Stimulated activated naive CD8-positive, alpha-beta T cell treated with anti-CD3 and anti-CD28 coated beads, Interleukin-15, Interleukin-2, amounts not matched to agents 100 ng/mL and 50 ng/mL, for 24 hours (primary cell): ENCODE measurements at regions not wholly inside any gene's neighbourhood (a gene's known extent, or its start where the extent isn't known, plus 50 kb on each side); places are given as distances from the start of the nearest gene placed in this dataset.

ENCODE experiments used
- H3K27ac Mint-ChIP-seq: one replicate; pipeline ENCODE4 v1.8.0; 2021; ENCODE audit warnings: mild to moderate bottlenecking, mixed read lengths
- H3K27me3 Mint-ChIP-seq: one replicate; pipeline ENCODE4 v1.8.0; 2021; ENCODE audit warnings: mixed read lengths
- H3K36me3 Mint-ChIP-seq: one replicate; pipeline ENCODE4 v1.8.0; 2021; ENCODE audit warnings: low read depth, mixed read lengths
- H3K4me1 Mint-ChIP-seq: one replicate; pipeline ENCODE4 v1.8.0; 2021; ENCODE audit warnings: low read depth, mixed read lengths
- H3K4me3 Mint-ChIP-seq: one replicate; pipeline ENCODE4 v1.8.0; 2021; ENCODE audit warnings: mild to moderate bottlenecking, mixed read lengths
- H3K9me3 Mint-ChIP-seq: one replicate; pipeline ENCODE4 v1.8.0; 2021; ENCODE audit warnings: mixed read lengths

DNA sequence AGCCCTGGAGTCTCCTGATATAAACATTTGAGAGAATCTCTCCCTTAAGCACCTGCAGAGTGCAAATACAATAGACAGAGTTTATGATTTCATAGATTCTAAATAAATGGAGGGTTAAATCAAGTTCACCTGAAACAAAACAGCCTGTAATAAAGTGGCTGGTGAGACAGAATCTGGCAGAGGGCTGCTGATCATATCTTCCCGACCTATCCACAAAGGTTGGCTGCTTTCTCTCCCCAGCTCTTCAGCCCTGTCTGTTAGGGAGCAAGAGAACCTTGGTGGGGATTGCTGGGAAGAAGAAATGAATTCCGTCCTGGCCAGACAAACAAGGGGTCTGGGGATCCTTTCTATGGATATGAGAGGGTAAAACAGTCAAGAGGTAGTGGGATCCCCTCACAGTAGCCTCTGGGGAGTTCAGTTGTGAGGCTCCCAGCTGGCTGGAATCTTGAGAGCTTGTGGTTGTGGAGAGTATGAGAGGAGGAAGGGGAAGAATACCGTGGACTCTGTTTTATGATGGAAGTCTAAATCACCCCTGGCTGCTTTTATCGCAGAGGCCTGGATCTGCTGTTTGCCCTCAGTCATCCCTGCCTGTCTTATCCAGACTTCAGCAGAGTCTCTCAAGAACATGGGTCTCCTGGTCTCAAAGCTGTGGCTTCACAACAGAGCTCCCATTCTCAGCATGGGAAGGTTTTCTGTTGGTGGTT, 451.3 kb downstream of the NTRK3 start:
- peaks cover 8% of the 10 kb centered on the region for H3K9me3 Mint-ChIP-seq
- no peaks in the 10 kb centered on the region for H3K36me3 Mint-ChIP-seq
- no peaks in the 10 kb centered on the region for H3K4me1 Mint-ChIP-seq
- H3K4me3 Mint-ChIP-seq = no peak overlapping the region
- H3K27me3 Mint-ChIP-seq = peaks cover 3% of the 10 kb centered on the region
- no peak overlapping the region for H3K27ac Mint-ChIP-seq

DNA sequence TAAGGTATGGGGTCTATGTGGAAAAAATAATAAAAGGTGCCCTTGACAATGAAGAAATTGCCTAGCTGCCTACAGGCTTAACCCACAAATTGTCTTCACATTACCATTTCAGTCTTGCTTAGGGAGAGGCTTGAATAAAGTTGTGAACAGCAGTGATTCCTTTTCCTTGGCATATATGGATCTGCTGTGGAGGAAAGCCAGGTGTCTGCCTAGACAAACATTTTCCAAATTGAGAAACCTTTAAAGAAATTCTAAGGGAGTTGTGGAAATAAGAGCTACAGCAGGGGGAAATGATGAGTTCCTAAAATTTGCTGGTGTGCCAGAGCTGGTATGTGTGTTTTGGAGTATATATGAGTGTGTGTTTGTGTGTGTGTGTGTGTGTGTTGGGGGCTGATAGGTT, 452.1 kb downstream of the NTRK3 start:
- no peak overlapping the region for H3K4me3 Mint-ChIP-seq
- peaks cover 8% of the 10 kb centered on the region for H3K9me3 Mint-ChIP-seq
- peaks cover 3% of the 10 kb centered on the region for H3K27me3 Mint-ChIP-seq
- no peaks in the 10 kb centered on the region for H3K36me3 Mint-ChIP-seq
- no peak overlapping the region for H3K27ac Mint-ChIP-seq
- no peaks in the 10 kb centered on the region for H3K4me1 Mint-ChIP-seq

DNA sequence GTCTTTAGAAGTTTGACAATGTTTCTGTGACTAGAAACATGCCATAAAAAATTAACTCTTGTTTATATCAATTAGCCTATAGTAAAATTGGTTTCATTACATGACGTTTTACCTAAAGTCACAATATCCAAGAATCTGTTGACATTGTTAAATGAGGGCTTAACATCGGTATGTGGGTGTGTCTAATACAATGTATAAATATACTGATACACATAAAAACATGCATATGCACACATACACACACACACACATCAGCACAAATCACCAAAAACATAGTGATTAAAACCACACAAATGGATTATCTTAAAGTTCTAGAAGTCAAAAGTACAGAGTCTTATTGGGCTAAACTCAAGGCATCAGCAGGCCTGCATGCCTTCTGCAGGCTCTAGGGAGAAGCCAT, 456.7 kb downstream of the NTRK3 start:
- no peaks in the 10 kb centered on the region for H3K4me1 Mint-ChIP-seq
- peaks cover 3% of the 10 kb centered on the region for H3K27me3 Mint-ChIP-seq
- H3K27ac Mint-ChIP-seq = no peak overlapping the region
- peaks cover 4% of the 10 kb centered on the region for H3K9me3 Mint-ChIP-seq
- no peak overlapping the region for H3K4me3 Mint-ChIP-seq
- H3K36me3 Mint-ChIP-seq = no peaks in the 10 kb centered on the region

DNA sequence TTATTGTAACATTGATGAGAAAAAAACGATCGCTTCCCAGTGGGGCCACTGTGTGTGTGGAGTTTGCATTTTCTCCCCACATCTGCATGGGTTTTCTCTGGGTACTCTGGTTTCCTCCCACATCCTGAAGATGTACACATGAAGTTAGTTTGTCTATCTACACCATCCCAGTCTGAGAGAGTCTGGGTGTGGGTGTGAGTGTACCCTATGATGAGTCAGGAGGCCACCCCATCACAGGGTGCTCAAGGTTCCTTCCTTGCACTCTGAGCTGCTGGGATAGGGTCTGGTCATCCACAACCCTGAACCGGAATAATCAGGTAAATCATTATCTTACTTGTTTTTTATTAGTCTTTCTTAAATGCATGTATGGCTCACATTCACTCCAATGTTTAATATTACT, 457.1 kb downstream of the NTRK3 start:
- Mint-ChIP-seq H3K27ac (no peak overlapping the region), H3K4me3 (no peak overlapping the region), H3K9me3 (peaks cover 4% of the 10 kb centered on the region), H3K27me3 (peaks cover 3% of the 10 kb centered on the region), H3K4me1 (no peaks in the 10 kb centered on the region), H3K36me3 (no peaks in the 10 kb centered on the region)

DNA sequence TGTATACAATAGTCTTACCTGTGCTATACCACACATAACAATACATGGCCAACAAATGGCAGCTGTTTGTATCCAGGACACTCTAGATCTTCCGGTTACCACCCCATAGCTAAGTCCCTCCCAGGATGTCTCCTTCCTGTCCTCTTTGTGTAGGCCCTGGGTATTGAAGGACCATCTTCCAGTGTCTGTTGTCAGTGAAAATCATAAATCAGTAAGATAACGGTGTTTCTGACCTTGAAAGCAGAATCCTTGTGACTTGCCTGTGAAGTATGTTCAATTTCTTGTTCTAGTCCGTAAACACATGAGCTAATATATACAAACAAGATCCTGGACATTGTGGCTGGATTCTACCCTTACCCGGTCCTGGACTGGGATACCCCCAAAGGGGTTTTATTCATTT, 462.8 kb downstream of the NTRK3 start:
- H3K36me3 Mint-ChIP-seq = no peaks in the 10 kb centered on the region
- no peak overlapping the region for H3K27ac Mint-ChIP-seq
- no peak overlapping the region for H3K4me3 Mint-ChIP-seq
- peaks cover 3% of the 10 kb centered on the region for H3K9me3 Mint-ChIP-seq
- no peaks in the 10 kb centered on the region for H3K27me3 Mint-ChIP-seq
- H3K4me1 Mint-ChIP-seq = no peaks in the 10 kb centered on the region

DNA sequence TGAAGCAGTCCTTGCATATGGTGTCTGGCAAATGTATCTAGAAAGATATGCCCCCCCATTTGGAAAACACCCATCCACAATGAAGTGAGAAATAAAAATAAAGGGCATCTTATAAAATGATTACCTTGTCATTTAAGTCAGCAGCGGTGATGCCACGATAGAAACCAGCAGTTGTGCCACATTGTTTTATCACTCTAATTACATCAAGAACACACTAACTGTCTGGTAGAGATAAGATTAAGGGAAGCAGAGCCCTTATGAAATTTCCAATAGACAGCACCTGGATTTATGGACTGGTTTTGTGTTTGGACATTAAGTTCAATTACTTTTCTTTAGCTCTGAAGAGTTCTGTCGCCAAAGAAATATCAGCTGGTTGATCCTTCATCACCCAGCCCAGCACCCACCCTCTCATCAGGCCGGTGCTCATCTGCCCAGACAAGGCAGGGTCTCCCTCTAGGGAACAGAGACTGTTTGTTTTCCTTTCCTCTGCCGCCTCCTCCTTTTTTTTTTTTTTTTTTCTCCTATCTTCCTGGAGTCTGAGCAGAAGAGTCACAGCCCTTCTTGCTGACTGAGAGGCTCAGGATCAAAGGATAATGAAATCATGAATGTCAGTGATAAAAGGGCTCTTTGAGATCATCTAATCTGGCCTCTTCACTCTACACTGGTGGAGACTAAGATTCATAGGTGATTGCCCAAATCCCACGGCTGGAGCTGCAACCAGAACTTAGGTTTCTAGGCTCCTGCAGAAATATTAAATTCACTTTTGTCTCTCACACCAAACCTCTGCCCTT, 464.1 kb downstream of the NTRK3 start:
- Mint-ChIP-seq H3K27me3 (no peaks in the 10 kb centered on the region), H3K9me3 (peaks cover 3% of the 10 kb centered on the region), H3K4me3 (no peak overlapping the region), H3K27ac (no peak overlapping the region), H3K4me1 (no peaks in the 10 kb centered on the region), H3K36me3 (no peaks in the 10 kb centered on the region)

DNA sequence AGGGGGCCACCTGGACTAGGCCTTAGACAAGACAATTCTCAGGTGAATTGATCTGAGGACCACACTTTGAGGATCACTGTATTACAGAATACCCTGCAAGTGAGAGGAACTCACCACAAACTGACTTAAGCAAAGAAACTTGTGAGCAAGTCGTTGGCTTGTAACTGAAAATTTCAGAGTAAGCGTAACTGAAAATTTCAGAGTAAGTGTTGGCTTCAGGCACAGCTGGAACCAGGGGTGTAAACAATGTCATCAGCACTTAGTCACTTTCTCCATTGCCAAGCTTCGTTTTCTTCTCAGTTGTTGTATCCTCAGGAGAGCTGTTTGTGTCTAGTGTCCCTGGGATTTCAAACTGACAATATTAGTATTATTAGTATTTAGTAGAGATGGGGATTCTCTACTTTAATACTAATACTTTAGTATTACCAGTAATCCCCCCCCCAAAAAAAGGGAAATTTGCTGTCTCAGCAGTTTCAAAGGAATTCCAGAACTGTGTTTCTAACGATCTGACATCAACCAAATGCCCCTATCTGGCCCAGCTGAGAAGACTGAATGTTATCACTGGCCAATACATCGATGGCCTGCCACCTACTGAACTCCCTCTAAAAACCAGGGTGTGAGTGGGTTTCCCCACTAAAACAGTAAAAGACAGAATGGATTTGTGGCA, 474.4 kb downstream of the NTRK3 start:
- H3K27ac Mint-ChIP-seq = no peak overlapping the region
- no peak overlapping the region for H3K4me3 Mint-ChIP-seq
- H3K4me1 Mint-ChIP-seq = no peaks in the 10 kb centered on the region
- H3K9me3 Mint-ChIP-seq = no peaks in the 10 kb centered on the region
- H3K27me3 Mint-ChIP-seq = no peaks in the 10 kb centered on the region
- no peaks in the 10 kb centered on the region for H3K36me3 Mint-ChIP-seq

DNA sequence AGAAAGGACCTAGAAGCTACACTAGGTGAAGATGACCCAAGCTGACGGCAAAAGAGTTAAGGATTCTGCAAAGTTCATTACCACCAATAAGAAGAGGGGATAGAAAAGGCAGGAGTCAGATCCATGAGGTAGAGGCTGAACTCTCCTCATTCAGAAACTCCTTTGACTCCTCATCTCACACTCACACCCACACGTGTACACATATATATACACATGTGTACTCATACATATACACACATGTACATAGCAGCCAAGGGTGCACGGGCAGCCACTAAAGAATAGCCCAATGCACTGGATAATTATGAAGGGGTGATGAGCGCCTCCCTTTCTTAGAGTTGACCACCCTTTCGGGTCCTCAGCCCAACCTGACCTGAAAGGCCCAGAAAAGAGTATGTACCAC, 476.8 kb downstream of the NTRK3 start:
- Mint-ChIP-seq H3K27me3 (no peaks in the 10 kb centered on the region), H3K4me1 (no peaks in the 10 kb centered on the region), H3K36me3 (no peaks in the 10 kb centered on the region), H3K4me3 (no peak overlapping the region), H3K27ac (no peak overlapping the region), H3K9me3 (no peaks in the 10 kb centered on the region)

DNA sequence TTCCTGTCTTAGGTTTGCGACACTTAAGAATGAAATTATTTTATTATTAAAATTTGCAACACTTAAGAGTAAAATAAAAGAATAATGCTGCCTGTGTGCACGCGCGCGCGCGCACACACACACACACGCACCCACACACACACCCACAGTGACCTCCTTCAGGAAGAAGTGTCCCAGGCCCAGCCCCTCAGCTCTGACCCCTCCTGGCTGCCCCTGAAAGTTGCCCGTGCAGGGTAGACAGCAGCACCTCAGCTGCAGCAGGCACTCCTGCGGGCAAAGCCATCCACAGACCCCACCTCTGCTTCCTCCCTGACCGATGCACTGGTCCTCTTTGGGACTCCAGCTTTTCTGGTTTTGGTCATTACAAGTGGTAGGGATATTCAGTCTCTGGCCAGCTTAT, 478.2 kb downstream of the NTRK3 start:
- Mint-ChIP-seq H3K4me3 (no peak overlapping the region), H3K4me1 (no peaks in the 10 kb centered on the region), H3K27ac (no peak overlapping the region), H3K27me3 (no peaks in the 10 kb centered on the region), H3K36me3 (no peaks in the 10 kb centered on the region), H3K9me3 (no peaks in the 10 kb centered on the region)

DNA sequence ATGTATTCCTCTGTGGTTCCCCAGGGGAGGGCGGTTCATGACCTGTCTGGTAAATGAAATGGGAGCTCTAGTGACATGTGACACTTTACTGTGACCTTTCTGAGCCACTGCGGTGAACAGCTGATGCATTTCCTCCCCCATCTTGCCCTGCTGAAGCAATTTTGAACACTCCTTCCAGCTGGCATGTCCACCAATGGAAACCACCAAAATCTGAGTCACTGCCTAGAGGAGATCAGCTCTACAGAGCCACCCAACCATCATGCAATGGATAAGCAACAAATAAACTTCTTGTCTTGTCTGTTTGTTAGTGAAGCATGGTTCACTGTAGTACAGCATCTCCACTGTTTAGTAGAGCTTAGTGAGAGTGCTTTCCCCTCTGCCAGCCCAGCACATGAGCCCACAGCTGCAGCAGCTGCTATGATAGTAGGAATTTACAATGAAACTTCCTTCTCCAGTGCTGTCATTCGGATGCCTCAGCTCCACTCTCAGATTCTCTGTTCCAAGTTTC, 479.4 kb downstream of the NTRK3 start:
- Mint-ChIP-seq H3K27me3 (no peaks in the 10 kb centered on the region), H3K4me3 (no peak overlapping the region), H3K27ac (no peak overlapping the region), H3K4me1 (no peaks in the 10 kb centered on the region), H3K36me3 (no peaks in the 10 kb centered on the region), H3K9me3 (no peaks in the 10 kb centered on the region)

DNA sequence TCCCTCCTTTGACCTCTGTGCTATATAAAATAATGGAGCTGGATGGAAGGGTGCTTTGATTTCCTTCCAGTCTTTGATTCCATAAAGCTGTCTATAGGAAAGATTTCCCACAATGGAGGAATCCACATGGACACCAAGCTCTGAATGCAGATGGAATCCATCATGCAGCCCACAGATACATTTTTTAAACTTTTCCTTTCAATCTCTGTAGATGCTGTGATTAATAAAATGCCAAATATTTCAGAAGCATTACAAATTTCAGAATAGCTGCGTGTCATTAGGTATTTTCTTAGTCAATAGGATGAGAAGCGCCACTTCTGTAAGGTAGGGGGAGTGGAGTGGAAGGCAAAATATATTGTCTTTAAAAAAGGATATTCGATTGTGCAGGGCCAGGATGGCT, 489.0 kb downstream of the NTRK3 start:
- no peaks in the 10 kb centered on the region for H3K36me3 Mint-ChIP-seq
- no peak overlapping the region for H3K27ac Mint-ChIP-seq
- H3K9me3 Mint-ChIP-seq = peaks cover 12% of the 10 kb centered on the region
- H3K4me1 Mint-ChIP-seq = no peaks in the 10 kb centered on the region
- no peaks in the 10 kb centered on the region for H3K27me3 Mint-ChIP-seq
- H3K4me3 Mint-ChIP-seq = no peak overlapping the region

DNA sequence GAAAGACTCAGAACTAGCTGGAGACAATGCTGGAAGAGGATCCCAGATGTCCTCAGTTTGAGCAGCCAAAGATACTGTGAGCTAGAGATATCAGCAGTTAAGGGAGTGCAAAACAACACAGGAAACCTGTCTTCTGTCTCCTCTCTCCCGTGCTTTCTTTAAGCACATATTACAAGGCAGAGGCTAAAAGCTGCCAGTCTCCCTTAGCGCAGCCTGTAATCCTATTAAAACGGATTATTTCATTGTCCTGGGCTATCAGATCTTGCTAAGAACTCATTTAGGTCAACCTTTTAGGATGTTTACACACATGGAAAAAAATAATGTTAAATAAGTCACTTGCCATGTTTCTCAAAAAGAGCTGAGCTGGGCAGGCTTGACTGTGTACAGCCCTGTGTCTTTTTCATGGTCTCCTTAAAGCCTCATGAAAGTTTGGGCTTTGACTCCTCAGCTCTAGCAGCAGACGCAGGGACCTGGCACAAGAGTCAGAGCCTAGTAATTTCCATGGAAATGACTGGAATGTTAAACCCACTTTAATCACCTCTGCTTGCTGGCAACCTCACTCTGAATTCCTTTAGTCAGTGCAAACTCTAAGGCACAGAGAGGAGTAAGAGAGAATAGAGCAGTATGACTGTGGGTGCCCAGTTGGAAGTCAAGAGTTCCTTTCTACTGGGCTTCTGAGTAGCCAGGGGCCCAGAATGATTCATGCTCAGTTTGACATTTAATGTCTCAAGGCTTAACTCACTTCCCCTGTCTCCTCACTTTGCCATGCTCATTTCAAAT, 491.9 kb downstream of the NTRK3 start:
- H3K36me3 Mint-ChIP-seq = no peaks in the 10 kb centered on the region
- no peak overlapping the region for H3K4me3 Mint-ChIP-seq
- no peak overlapping the region for H3K27ac Mint-ChIP-seq
- peaks cover 13% of the 10 kb centered on the region for H3K4me1 Mint-ChIP-seq
- no peaks in the 10 kb centered on the region for H3K27me3 Mint-ChIP-seq
- H3K9me3 Mint-ChIP-seq = peaks cover 2% of the 10 kb centered on the region

DNA sequence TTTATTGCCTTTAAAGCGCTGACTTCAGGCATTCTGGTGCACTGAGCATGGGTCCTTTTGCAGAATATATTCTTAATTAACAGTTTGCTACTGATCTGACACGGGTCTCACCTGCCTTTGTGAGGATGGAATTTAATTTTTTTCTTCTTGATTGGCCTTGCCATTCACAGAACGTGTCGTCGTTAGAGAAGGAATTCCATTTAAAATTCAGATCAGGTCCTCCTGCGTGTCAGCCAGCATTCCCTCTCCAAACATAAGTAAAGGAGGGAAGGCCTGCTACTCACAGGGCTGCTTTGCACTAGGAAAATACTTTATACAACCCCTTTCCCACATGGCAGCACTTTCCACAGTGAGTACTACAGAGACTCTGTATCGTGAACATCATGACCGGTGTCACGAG, 492.7 kb downstream of the NTRK3 start:
- no peaks in the 10 kb centered on the region for H3K9me3 Mint-ChIP-seq

DNA sequence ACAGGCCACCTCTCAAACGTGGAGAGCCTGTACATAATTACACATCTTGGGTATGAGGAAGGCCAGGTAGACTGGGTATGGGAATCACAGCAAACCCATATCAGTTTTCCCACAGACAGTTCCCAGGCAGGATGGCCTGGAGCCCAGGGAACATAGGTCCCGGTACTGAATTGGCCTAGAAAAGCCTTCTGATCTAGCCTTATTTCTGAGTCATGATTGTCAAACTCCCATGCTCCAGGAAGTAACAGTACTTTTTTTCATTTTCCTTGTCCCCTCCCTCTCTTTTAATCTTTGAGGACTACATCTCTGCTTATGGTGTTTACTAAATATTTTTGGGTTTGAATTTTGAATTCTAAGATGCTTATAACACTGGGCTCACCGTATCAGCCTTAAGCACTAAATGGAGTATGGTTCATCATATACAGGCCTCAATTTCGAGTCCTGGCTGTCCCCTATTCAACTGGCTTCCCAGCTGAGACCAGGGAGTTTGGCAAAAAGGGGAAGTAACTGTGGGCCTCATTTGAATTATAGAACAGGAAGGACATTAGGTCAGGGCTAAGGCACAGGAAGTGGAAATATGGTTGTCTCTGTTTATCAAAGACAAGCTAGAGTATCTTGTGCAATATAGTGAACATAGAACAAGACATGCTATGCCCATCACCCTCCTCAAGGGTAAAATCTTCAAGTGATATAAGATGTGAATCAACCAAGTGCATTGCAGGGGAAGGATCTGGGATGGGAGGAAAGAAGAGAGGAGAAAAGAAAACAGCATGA, 494.6 kb downstream of the NTRK3 start:
- no peaks in the 10 kb centered on the region for H3K36me3 Mint-ChIP-seq
- H3K4me1 Mint-ChIP-seq = peaks cover 13% of the 10 kb centered on the region
- H3K4me3 Mint-ChIP-seq = no peak overlapping the region
- no peaks in the 10 kb centered on the region for H3K9me3 Mint-ChIP-seq
- no peaks in the 10 kb centered on the region for H3K27me3 Mint-ChIP-seq
- no peak overlapping the region for H3K27ac Mint-ChIP-seq

More for the DNA sequence above, 492.7 kb downstream of the NTRK3 start:
- Mint-ChIP-seq H3K27me3 (no peaks in the 10 kb centered on the region), H3K36me3 (no peaks in the 10 kb centered on the region), H3K4me1 (peaks cover 13% of the 10 kb centered on the region), H3K27ac (no peak overlapping the region), H3K4me3 (no peak overlapping the region)
